Keratinocyte (primary cell): ENCODE measurements at regions not wholly inside any gene's neighbourhood (a gene's known extent, or its start where the extent isn't known, plus 50 kb on each side); places are given as distances from the start of the nearest gene placed in this dataset.

Experiments used
- DNase-seq: peaks from one replicate; pipeline ENCODE4 v3.0.0-alpha.2; 2011; ENCODE audit warnings: low read depth, missing footprints, low spot score
- FAIRE-seq: peaks from 2 replicates; lab custom pipeline; 2011; peaks lifted over from hg19 to GRCh38; lab: Jason Lieb, UNC
- H2AFZ ChIP-seq: 2 replicates; pipeline ENCODE4 v1.6.0; 2012; ENCODE audit warnings: low read length, control low read depth, inconsistent platforms; ENCODE audit not compliant: control insufficient read depth
- H3K27ac ChIP-seq: 2 replicates; pipeline ENCODE4 v1.5.1; 2011; ENCODE audit warnings: low read length; ENCODE audit not compliant: control insufficient read depth, insufficient read depth
- H3K27me3 ChIP-seq: 3 replicates; pipeline ENCODE4 v1.6.0; 2011; ENCODE audit warnings: low read length; ENCODE audit not compliant: control insufficient read depth, insufficient read depth; ENCODE audit errors: extremely low read depth
- H3K36me3 ChIP-seq, 2 experiments: 2 replicates in 1 of 2; 3 replicates in 1 of 2; pipeline ENCODE4 v1.5.1; 2011; ENCODE audit warnings: low read length in 2 of 2, mild to moderate bottlenecking in 1 of 2; ENCODE audit not compliant: control insufficient read depth in 2 of 2, insufficient read depth in 2 of 2; ENCODE audit errors: extremely low read depth in 1 of 2
- H3K4me1 ChIP-seq: 3 replicates; pipeline ENCODE4 v1.5.1; 2011; ENCODE audit warnings: low read length; ENCODE audit not compliant: control insufficient read depth, insufficient read depth; ENCODE audit errors: extremely low read depth
- H3K4me2 ChIP-seq: 3 replicates; pipeline ENCODE4 v1.6.0; 2011; ENCODE audit warnings: low read depth, low read length; ENCODE audit not compliant: control insufficient read depth, insufficient read depth; ENCODE audit errors: extremely low read depth
- H3K4me3 ChIP-seq, 3 experiments: fragments of 200-600 bp in 1 of 3; sonication (generic) in 1 of 3; 2 replicates in 2 of 3; 3 replicates in 1 of 3; pipeline ENCODE4 v1.5.1; 2011 to 2016; ENCODE audit warnings: low read length in 3 of 3, mild to moderate bottlenecking in 3 of 3, control low read depth in 2 of 3, inconsistent platforms in 1 of 3, low read depth in 1 of 3, mixed read lengths in 1 of 3, mixed run types in 1 of 3, moderate library complexity in 1 of 3; ENCODE audit not compliant: control insufficient read depth in 2 of 3, insufficient read depth in 2 of 3; ENCODE audit errors: extremely low read depth in 1 of 3
- H3K79me2 ChIP-seq: 2 replicates; pipeline ENCODE4 v1.6.0; 2012; ENCODE audit warnings: low read length; ENCODE audit not compliant: control insufficient read depth, insufficient read depth
- H3K9ac ChIP-seq: 3 replicates; pipeline ENCODE4 v1.6.0; 2011; ENCODE audit warnings: low read length; ENCODE audit not compliant: control insufficient read depth, insufficient read depth; ENCODE audit errors: extremely low read depth
- H3K9me1 ChIP-seq: 3 replicates; pipeline ENCODE4 v1.6.0; 2011; ENCODE audit warnings: low read length; ENCODE audit not compliant: control insufficient read depth, insufficient read depth; ENCODE audit errors: extremely low read depth
- H3K9me3 ChIP-seq: 2 replicates; pipeline ENCODE4 v1.5.1; 2012; ENCODE audit warnings: low read depth, low read length; ENCODE audit not compliant: control insufficient read depth
- H4K20me1 ChIP-seq: 3 replicates; pipeline ENCODE4 v1.6.0; 2011; ENCODE audit warnings: low read length; ENCODE audit not compliant: control insufficient read depth, insufficient read depth; ENCODE audit errors: extremely low read depth
- CTCF ChIP-seq, 3 experiments: IDR thresholded peaks in 1 of 3; conservative IDR thresholded peaks in 1 of 3; optimal IDR thresholded peaks in 1 of 3; 2 replicates in 2 of 3; 3 replicates in 1 of 3; pipeline versions ENCODE3 to v1.5.1; 2011; ENCODE audit warnings: low read length in 3 of 3, mild to moderate bottlenecking in 3 of 3, moderate library complexity in 2 of 3, control low read depth in 1 of 3, inconsistent platforms in 1 of 3; ENCODE audit not compliant: insufficient read depth in 2 of 3; ENCODE audit errors: extremely low read depth in 1 of 3
- EZH2 ChIP-seq: IDR thresholded peaks from one replicate; pipeline ENCODE4 v1.6.1; 2012; ENCODE audit warnings: inconsistent platforms, mild to moderate bottlenecking, low read length, moderate library complexity
- dilution Hi-C: fragments of 300-500 bp; cut with MboI; formaldehyde crosslinking; loops from one replicate; pipeline ENCODE4 v1.7.0; 2020; ENCODE audit warnings: low sequenced_read_pairs; ENCODE audit not compliant: extremely low pct_ligation_motif_present

GRCh38 chr6:169044381-169045230 is 209.0 kb downstream of the THBS2 start:
- no peaks in the 10 kb centered on the region for H3K9me1 ChIP-seq
- H3K4me2 ChIP-seq, result no peak overlapping the region
- H2AFZ ChIP-seq, result no peak overlapping the region
- no peak overlapping the region for H3K4me3 ChIP-seq
- no peak overlapping the region for H3K27ac ChIP-seq
- no peak for FAIRE-seq
- TF ChIP-seq EZH2 (no peak), CTCF (optimal IDR thresholded peaks at IDR 0.05 in 1 of 3, IDR thresholded peaks at IDR 0.05 in 1 of 3, conservative IDR thresholded peaks at IDR 0.05 in 1 of 3; ENCODE audit: extremely low read depth in 1 of 3, insufficient read depth in 2 of 3, low read length in 3 of 3) (no peak)
- no peaks in the 10 kb centered on the region for H3K4me1 ChIP-seq
- H3K27me3 ChIP-seq, result peaks cover 8% of the 10 kb centered on the region
- no peaks in the 10 kb centered on the region for H4K20me1 ChIP-seq
- H3K9ac ChIP-seq, result no peak overlapping the region
- dilution Hi-C loops, result no loop called here
- no peaks in the 10 kb centered on the region for H3K79me2 ChIP-seq
- DNase-seq, result no peak
- no peaks in the 10 kb centered on the region for H3K9me3 ChIP-seq
- H3K36me3 ChIP-seq, result no peaks in the 10 kb centered on the region

- H3K4me3 ChIP-seq, result no peak overlapping the region
- H4K20me1 ChIP-seq, result no peaks in the 10 kb centered on the region
- H3K4me2 ChIP-seq, result no peak overlapping the region
- DNase-seq (no peak), FAIRE-seq (no peak)
- H3K9me1 ChIP-seq, result no peaks in the 10 kb centered on the region
- no peak overlapping the region for H2AFZ ChIP-seq
- no peak overlapping the region for H3K27ac ChIP-seq
- TF ChIP-seq EZH2 (no peak), CTCF (optimal IDR thresholded peaks at IDR 0.05 in 1 of 3, IDR thresholded peaks at IDR 0.05 in 1 of 3, conservative IDR thresholded peaks at IDR 0.05 in 1 of 3; ENCODE audit: extremely low read depth in 1 of 3, insufficient read depth in 2 of 3, low read length in 3 of 3) (no peak)
- no peaks in the 10 kb centered on the region for H3K4me1 ChIP-seq
- H3K9ac ChIP-seq, result no peak overlapping the region
- H3K36me3 ChIP-seq, result no peaks in the 10 kb centered on the region
- H3K9me3 ChIP-seq, result no peaks in the 10 kb centered on the region
- H3K79me2 ChIP-seq, result no peaks in the 10 kb centered on the region
- H3K27me3 ChIP-seq, result peaks cover 8% of the 10 kb centered on the region
- dilution Hi-C loops, result no loop called here
These were observed 211.6 kb downstream of the THBS2 start for GRCh38 chr6:169042061-169042460.
